Neural progenitor cell (in vitro differentiated cells): ENCODE measurements at regions not wholly inside any gene's neighbourhood (a gene's known extent, or its start where the extent isn't known, plus 50 kb on each side); places are given as distances from the start of the nearest gene placed in this dataset.

Experiments
- DNase-seq: peaks from one replicate; pipeline ENCODE4 v3.0.0-alpha.2; 2016; ENCODE audit warnings: low spot score
- H2AFZ ChIP-seq: fragments of 200-600 bp; sonication (generic); replicated peaks from 2 replicates; pipeline ENCODE4 v1.6.1; 2016; ENCODE audit warnings: antibody characterized with exemption
- H3F3A ChIP-seq: fragments of 200-600 bp; sonication (generic); 2 replicates; pipeline ENCODE4 v1.6.1; 2016; ENCODE audit warnings: antibody characterized with exemption, low read depth
- H3K27ac ChIP-seq: fragments of 200-600 bp; sonication (generic); 2 replicates; pipeline ENCODE4 v1.5.1; 2016; ENCODE audit warnings: mild to moderate bottlenecking
- H3K27me3 ChIP-seq: fragments of 200-600 bp; sonication (generic); 2 replicates; pipeline ENCODE4 v1.6.1; 2016; ENCODE audit warnings: mild to moderate bottlenecking, moderate library complexity
- H3K36me3 ChIP-seq: fragments of 200-600 bp; sonication (generic); 2 replicates; pipeline ENCODE4 v1.5.1; 2016
- H3K4me1 ChIP-seq: fragments of 200-600 bp; sonication (generic); 2 replicates; pipeline ENCODE4 v1.6.1; 2016; ENCODE audit warnings: mixed run types
- H3K4me2 ChIP-seq: fragments of 200-600 bp; sonication (generic); 2 replicates; pipeline ENCODE4 v1.6.1; 2016
- H3K4me3 ChIP-seq: fragments of 200-600 bp; sonication (generic); 2 replicates; pipeline ENCODE4 v1.5.1; 2016
- H3K79me2 ChIP-seq: fragments of 200-600 bp; sonication (generic); 2 replicates; pipeline ENCODE4 v1.6.1; 2016; ENCODE audit warnings: low read depth
- H3K9ac ChIP-seq: fragments of 200-600 bp; sonication (generic); 2 replicates; pipeline ENCODE4 v1.6.1; 2016
- H3K9me3 ChIP-seq: fragments of 200-600 bp; sonication (generic); 2 replicates; pipeline ENCODE4 v1.5.1; 2016; ENCODE audit warnings: low read depth
- H4K20me1 ChIP-seq: fragments of 200-600 bp; sonication (generic); 2 replicates; pipeline ENCODE4 v1.6.1; 2016; ENCODE audit warnings: low read depth
- H3K27ac Mint-ChIP-seq: 3 replicates; pipeline ENCODE4 v1.8.0; 2021; ENCODE audit warnings: mixed read lengths
- H3K27me3 Mint-ChIP-seq: 2 replicates; pipeline ENCODE4 v1.8.0; 2022; ENCODE audit warnings: low read depth, mild to moderate bottlenecking, inconsistent platforms, moderate library complexity, mixed read lengths; ENCODE audit not compliant: insufficient read depth
- H3K36me3 Mint-ChIP-seq: 3 replicates; pipeline ENCODE4 v1.8.0; 2021; ENCODE audit warnings: mixed read lengths
- H3K4me1 Mint-ChIP-seq: 3 replicates; pipeline ENCODE4 v1.8.0; 2021; ENCODE audit warnings: mixed read lengths
- H3K4me3 Mint-ChIP-seq: 3 replicates; pipeline ENCODE4 v1.8.0; 2021; ENCODE audit warnings: mild to moderate bottlenecking, moderate library complexity, mixed read lengths
- H3K9me3 Mint-ChIP-seq: 3 replicates; pipeline ENCODE4 v1.8.0; 2020; ENCODE audit warnings: mixed read lengths
- EZH2 ChIP-seq: fragments of 200-600 bp; sonication (generic); IDR thresholded peaks from 2 replicates; pipeline ENCODE4 v1.6.1; 2017; ENCODE audit warnings: antibody characterized with exemption, mild to moderate bottlenecking, moderate library complexity
- EZH2phosphoT487 ChIP-seq: fragments of 200-600 bp; sonication (generic); IDR thresholded peaks from 2 replicates; pipeline ENCODE4 v1.6.1; 2017; ENCODE audit warnings: antibody characterized with exemption
- TF ChIP-seq, protein P1 (sequence below): fragments of 200-600 bp; sonication (generic); IDR thresholded peaks from 2 replicates; pipeline ENCODE4 v1.5.1; 2017; ENCODE audit warnings: antibody characterized with exemption, mild to moderate bottlenecking

DNA sequence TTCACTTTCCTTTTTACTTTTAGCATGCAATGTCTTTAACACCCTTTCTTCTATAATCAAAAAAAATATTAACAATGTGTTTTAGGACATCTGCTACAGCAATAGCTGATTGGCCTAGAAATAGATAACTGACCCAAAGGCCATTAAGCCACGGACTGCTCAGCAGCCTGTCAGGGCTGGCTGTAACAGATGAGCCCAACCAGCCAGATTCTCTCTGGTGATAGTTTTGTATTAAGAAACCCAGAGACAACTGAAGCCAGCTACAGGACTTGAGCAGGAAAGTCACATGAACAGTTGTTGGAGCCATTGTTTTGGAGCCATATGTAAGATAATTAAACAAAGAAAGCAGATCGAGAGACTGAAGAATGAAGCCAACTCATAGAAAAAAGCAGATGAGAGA is 80.3 kb downstream of the DDIT4L start:
- no peaks in the 10 kb centered on the region for H3K9me3 Mint-ChIP-seq
- H3K27ac Mint-ChIP-seq: no peak overlapping the region
- no peak for DNase-seq

GRCh38 chr4:100108869-100109268 is 81.4 kb downstream of the DDIT4L start:
- Mint-ChIP-seq H3K27ac (no peak overlapping the region), H3K36me3 (peaks cover 3% of the 10 kb centered on the region), H3K27me3 (peaks cover 2% of the 10 kb centered on the region), H3K4me3 (no peak overlapping the region), H3K4me1 (peaks cover 11% of the 10 kb centered on the region), H3K9me3 (no peaks in the 10 kb centered on the region)
- Histone ChIP-seq H3F3A (peaks cover 8% of the 10 kb centered on the region), H3K4me2 (no peak overlapping the region), H3K9ac (no peak overlapping the region), H3K4me1 (peaks cover 8% of the 10 kb centered on the region), H3K27me3 (no peaks in the 10 kb centered on the region), H3K4me3 (no peak overlapping the region), H3K79me2 (no peaks in the 10 kb centered on the region), H3K9me3 (no peaks in the 10 kb centered on the region), H4K20me1 (no peaks in the 10 kb centered on the region), H3K36me3 (no peaks in the 10 kb centered on the region), H2AFZ (no peak overlapping the region), H3K27ac (no peak overlapping the region)
- no peak for DNase-seq
- TF ChIP-seq EZH2: no peak
- TF ChIP-seq, protein P1, sequence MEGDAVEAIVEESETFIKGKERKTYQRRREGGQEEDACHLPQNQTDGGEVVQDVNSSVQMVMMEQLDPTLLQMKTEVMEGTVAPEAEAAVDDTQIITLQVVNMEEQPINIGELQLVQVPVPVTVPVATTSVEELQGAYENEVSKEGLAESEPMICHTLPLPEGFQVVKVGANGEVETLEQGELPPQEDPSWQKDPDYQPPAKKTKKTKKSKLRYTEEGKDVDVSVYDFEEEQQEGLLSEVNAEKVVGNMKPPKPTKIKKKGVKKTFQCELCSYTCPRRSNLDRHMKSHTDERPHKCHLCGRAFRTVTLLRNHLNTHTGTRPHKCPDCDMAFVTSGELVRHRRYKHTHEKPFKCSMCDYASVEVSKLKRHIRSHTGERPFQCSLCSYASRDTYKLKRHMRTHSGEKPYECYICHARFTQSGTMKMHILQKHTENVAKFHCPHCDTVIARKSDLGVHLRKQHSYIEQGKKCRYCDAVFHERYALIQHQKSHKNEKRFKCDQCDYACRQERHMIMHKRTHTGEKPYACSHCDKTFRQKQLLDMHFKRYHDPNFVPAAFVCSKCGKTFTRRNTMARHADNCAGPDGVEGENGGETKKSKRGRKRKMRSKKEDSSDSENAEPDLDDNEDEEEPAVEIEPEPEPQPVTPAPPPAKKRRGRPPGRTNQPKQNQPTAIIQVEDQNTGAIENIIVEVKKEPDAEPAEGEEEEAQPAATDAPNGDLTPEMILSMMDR: no peak
- TF ChIP-seq EZH2phosphoT487: no peak

More for the DNA sequence above, 80.3 kb downstream of the DDIT4L start:
- H3F3A ChIP-seq: peaks cover 10% of the 10 kb centered on the region
- H3K4me1 ChIP-seq: peaks cover 9% of the 10 kb centered on the region
- peaks cover under 1% of the 10 kb centered on the region for H3K27me3 Mint-ChIP-seq
- TF ChIP-seq, protein P1: no peak
- TF ChIP-seq EZH2phosphoT487 (no peak), EZH2 (no peak)
- H4K20me1 ChIP-seq: no peaks in the 10 kb centered on the region
- H2AFZ ChIP-seq: peak overlapping the region; percentile 91
- no peak overlapping the region for H3K4me3 Mint-ChIP-seq
- no peaks in the 10 kb centered on the region for H3K9me3 ChIP-seq
- H3K79me2 ChIP-seq: no peaks in the 10 kb centered on the region
- no peak overlapping the region for H3K4me3 ChIP-seq
- H3K4me1 Mint-ChIP-seq: peaks cover 12% of the 10 kb centered on the region
- H3K9ac ChIP-seq: no peak overlapping the region
- no peaks in the 10 kb centered on the region for H3K36me3 ChIP-seq
- peaks cover 3% of the 10 kb centered on the region for H3K36me3 Mint-ChIP-seq
- no peaks in the 10 kb centered on the region for H3K27me3 ChIP-seq
- H3K4me2 ChIP-seq: no peak overlapping the region
- no peak overlapping the region for H3K27ac ChIP-seq

- TF ChIP-seq EZH2phosphoT487 (no peak), EZH2 (no peak)
- TF ChIP-seq, protein P1: no peak
- Histone ChIP-seq H2AFZ (peak overlapping the region; percentile 15), H3K36me3 (no peaks in the 10 kb centered on the region), H3K4me1 (no peaks in the 10 kb centered on the region), H3K27me3 (no peaks in the 10 kb centered on the region), H4K20me1 (no peaks in the 10 kb centered on the region), H3K4me2 (no peak overlapping the region), H3K4me3 (no peak overlapping the region), H3K9me3 (no peaks in the 10 kb centered on the region), H3K27ac (no peak overlapping the region), H3K9ac (no peak overlapping the region), H3F3A (peaks cover under 1% of the 10 kb centered on the region), H3K79me2 (no peaks in the 10 kb centered on the region)
- H3K4me1 Mint-ChIP-seq: peaks cover 3% of the 10 kb centered on the region
- H3K9me3 Mint-ChIP-seq: no peaks in the 10 kb centered on the region
- H3K36me3 Mint-ChIP-seq: peaks cover 2% of the 10 kb centered on the region
- no peak overlapping the region for H3K4me3 Mint-ChIP-seq
- H3K27me3 Mint-ChIP-seq: peaks cover 2% of the 10 kb centered on the region
- DNase-seq: no peak
- no peak overlapping the region for H3K27ac Mint-ChIP-seq
These were observed 83.3 kb downstream of the DDIT4L start for GRCh38 chr4:100106982-100107381.

DNA sequence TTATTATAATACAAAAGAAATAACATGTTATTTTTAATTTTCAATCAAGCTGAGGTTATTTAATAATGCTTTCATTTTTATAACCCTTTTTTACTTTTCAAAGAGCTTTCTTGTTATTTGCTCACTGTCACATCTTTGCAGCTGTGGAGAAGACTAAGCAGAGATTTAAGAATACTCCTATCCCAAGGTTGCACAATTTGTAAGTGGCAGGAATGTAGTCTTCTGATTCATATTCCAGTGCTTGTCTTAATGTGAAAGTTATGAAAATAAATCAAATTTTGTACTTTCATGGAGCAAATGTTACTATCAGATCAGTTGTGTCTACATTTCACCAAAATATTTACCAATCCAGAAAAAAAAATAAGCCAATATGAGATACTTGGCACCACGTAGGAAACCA is 86.6 kb downstream of the DDIT4L start:
- H3K4me3 Mint-ChIP-seq: no peak overlapping the region
- Histone ChIP-seq H3K9me3 (no peaks in the 10 kb centered on the region), H3K36me3 (no peaks in the 10 kb centered on the region), H3F3A (peaks cover 24% of the 10 kb centered on the region), H3K4me1 (peaks cover 26% of the 10 kb centered on the region), H4K20me1 (no peaks in the 10 kb centered on the region), H3K4me2 (no peak overlapping the region), H3K79me2 (no peaks in the 10 kb centered on the region), H3K27ac (no peak overlapping the region), H3K27me3 (no peaks in the 10 kb centered on the region), H3K4me3 (no peak overlapping the region), H2AFZ (no peak overlapping the region), H3K9ac (no peak overlapping the region)
- H3K27me3 Mint-ChIP-seq: peaks cover 2% of the 10 kb centered on the region
- H3K36me3 Mint-ChIP-seq: peaks cover 2% of the 10 kb centered on the region
- TF ChIP-seq, protein P1: no peak
- TF ChIP-seq EZH2 (no peak), EZH2phosphoT487 (no peak)
- H3K27ac Mint-ChIP-seq: no peak overlapping the region
- DNase-seq: no peak
- no peaks in the 10 kb centered on the region for H3K9me3 Mint-ChIP-seq
- H3K4me1 Mint-ChIP-seq: peaks cover 24% of the 10 kb centered on the region
